GM19397 (cell line): ENCODE measurements at regions not wholly inside any gene's neighbourhood (a gene's known extent, or its start where the extent isn't known, plus 50 kb on each side); places are given as distances from the start of the nearest gene placed in this dataset.
"Not testable (repeated sequence)": the region's sequence is repeated elsewhere in the genome, so short reads cannot be mapped to it uniquely, and the experiment has no call there.

Experiments used
- ATAC-seq: cut with Tn5 transposase; IDR thresholded peaks from one replicate; pipeline ENCODE4 v1.9.1; 2021; ENCODE audit warnings: mild to moderate bottlenecking, moderate library complexity; ENCODE audit not compliant: unreplicated experiment

- no peak for ATAC-seq
Observed at GRCh38 chr3:82201316-82201715, 439.9 kb upstream of the GBE1 start.

- ATAC-seq, result no peak
Observed at GRCh38 chr3:82198009-82198408, 436.6 kb upstream of the GBE1 start.

- no peak for ATAC-seq
Observed at GRCh38 chr3:82196645-82197044, 435.2 kb upstream of the GBE1 start.

GRCh38 chr3:82194870-82195269, 433.4 kb upstream of the GBE1 start:
- ATAC-seq, result no peak

GRCh38 chr3:82186017-82186416, 424.6 kb upstream of the GBE1 start:
- no peak for ATAC-seq

- no peak for ATAC-seq
Observed at GRCh38 chr3:82179291-82179690, 417.8 kb upstream of the GBE1 start.

GRCh38 chr3:82178291-82178690, 416.8 kb upstream of the GBE1 start:
- ATAC-seq, result no peak

GRCh38 chr3:82177774-82178173, 416.3 kb upstream of the GBE1 start:
- ATAC-seq, result no peak

- ATAC-seq, result no peak
Observed at GRCh38 chr3:82165266-82165665, 403.8 kb upstream of the GBE1 start.

GRCh38 chr3:82163907-82164520, 402.6 kb upstream of the GBE1 start:
- ATAC-seq, result no peak

- ATAC-seq, result no peak
Observed at GRCh38 chr3:82157952-82158351, 396.5 kb upstream of the GBE1 start.

GRCh38 chr3:82153892-82154291, 392.4 kb upstream of the GBE1 start:
- ATAC-seq, result not testable (repeated sequence)

- ATAC-seq, result no peak
Observed at GRCh38 chr3:82145742-82146141, 384.3 kb upstream of the GBE1 start.

GRCh38 chr3:82144811-82145210, 383.4 kb upstream of the GBE1 start:
- no peak for ATAC-seq

- ATAC-seq, result no peak
Observed at GRCh38 chr3:82143661-82144412, 382.4 kb upstream of the GBE1 start.

- ATAC-seq, result no peak
Observed at GRCh38 chr3:82141592-82141991, 380.1 kb upstream of the GBE1 start.

- ATAC-seq, result no peak
Observed at GRCh38 chr3:82137861-82138260, 376.4 kb upstream of the GBE1 start.

- no peak for ATAC-seq
Observed at GRCh38 chr3:82137050-82137449, 375.6 kb upstream of the GBE1 start.

GRCh38 chr3:82133070-82133606, 371.7 kb upstream of the GBE1 start:
- peak; percentile 91 for ATAC-seq

- ATAC-seq, result no peak
Observed at GRCh38 chr3:82132210-82133069, 371.0 kb upstream of the GBE1 start.

GRCh38 chr3:82130046-82130445, 368.6 kb upstream of the GBE1 start:
- ATAC-seq, result no peak
